GM12878 (cell line): ENCODE measurements at regions not wholly inside any gene's neighbourhood (a gene's known extent, or its start where the extent isn't known, plus 50 kb on each side); places are given as distances from the start of the nearest gene placed in this dataset.

Source experiments
- EZH2 ChIP-seq: IDR thresholded peaks from 2 replicates; pipeline ENCODE4 v1.6.1; 2012; ENCODE audit warnings: low read depth, mild to moderate bottlenecking, control low read depth, inconsistent platforms, low read length, borderline replicate concordance; ENCODE audit not compliant: control insufficient read depth
- TF ChIP-seq, protein P1 (sequence below): fragments of 450-650 bp; IDR thresholded peaks from 2 replicates; pipeline ENCODE4 v1.6.1; 2016; ENCODE audit warnings: mild to moderate bottlenecking, moderate library complexity, borderline replicate concordance

DNA sequence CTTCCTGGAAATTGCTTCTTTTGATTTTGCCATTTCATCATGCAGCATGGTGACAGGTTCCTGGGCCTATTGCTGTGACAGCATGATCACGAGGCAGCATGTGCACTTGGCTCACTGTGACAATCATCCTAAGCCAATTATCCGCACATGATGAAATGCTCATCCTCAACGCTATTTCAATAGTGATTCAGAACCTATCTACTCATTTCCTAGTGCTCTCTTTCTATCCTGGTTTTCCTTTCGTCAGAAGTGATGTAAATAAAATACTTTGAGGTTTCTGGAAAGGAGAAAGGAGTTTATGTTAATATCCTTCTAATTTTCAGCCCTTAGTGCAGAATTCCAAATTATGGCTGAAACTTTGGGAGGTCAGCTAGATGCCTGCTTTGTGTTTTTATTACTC lies 110.6 kb upstream of the ADAMTS5 start:
- TF ChIP-seq, protein P1, sequence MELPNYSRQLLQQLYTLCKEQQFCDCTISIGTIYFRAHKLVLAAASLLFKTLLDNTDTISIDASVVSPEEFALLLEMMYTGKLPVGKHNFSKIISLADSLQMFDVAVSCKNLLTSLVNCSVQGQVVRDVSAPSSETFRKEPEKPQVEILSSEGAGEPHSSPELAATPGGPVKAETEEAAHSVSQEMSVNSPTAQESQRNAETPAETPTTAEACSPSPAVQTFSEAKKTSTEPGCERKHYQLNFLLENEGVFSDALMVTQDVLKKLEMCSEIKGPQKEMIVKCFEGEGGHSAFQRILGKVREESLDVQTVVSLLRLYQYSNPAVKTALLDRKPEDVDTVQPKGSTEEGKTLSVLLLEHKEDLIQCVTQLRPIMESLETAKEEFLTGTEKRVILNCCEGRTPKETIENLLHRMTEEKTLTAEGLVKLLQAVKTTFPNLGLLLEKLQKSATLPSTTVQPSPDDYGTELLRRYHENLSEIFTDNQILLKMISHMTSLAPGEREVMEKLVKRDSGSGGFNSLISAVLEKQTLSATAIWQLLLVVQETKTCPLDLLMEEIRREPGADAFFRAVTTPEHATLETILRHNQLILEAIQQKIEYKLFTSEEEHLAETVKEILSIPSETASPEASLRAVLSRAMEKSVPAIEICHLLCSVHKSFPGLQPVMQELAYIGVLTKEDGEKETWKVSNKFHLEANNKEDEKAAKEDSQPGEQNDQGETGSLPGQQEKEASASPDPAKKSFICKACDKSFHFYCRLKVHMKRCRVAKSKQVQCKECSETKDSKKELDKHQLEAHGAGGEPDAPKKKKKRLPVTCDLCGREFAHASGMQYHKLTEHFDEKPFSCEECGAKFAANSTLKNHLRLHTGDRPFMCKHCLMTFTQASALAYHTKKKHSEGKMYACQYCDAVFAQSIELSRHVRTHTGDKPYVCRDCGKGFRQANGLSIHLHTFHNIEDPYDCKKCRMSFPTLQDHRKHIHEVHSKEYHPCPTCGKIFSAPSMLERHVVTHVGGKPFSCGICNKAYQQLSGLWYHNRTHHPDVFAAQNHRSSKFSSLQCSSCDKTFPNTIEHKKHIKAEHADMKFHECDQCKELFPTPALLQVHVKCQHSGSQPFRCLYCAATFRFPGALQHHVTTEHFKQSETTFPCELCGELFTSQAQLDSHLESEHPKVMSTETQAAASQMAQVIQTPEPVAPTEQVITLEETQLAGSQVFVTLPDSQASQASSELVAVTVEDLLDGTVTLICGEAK, result no peak
- no peak for TF ChIP-seq EZH2
